Neural progenitor cell (in vitro differentiated cells): ENCODE measurements at regions not wholly inside any gene's neighbourhood (a gene's known extent, or its start where the extent isn't known, plus 50 kb on each side); places are given as distances from the start of the nearest gene placed in this dataset.

Source experiments
- DNase-seq: peaks from one replicate; pipeline ENCODE4 v3.0.0-alpha.2; 2016; ENCODE audit warnings: low spot score
- H2AFZ ChIP-seq: fragments of 200-600 bp; sonication (generic); replicated peaks from 2 replicates; pipeline ENCODE4 v1.6.1; 2016; ENCODE audit warnings: antibody characterized with exemption
- H3F3A ChIP-seq: fragments of 200-600 bp; sonication (generic); 2 replicates; pipeline ENCODE4 v1.6.1; 2016; ENCODE audit warnings: antibody characterized with exemption, low read depth
- H3K27ac ChIP-seq: fragments of 200-600 bp; sonication (generic); 2 replicates; pipeline ENCODE4 v1.5.1; 2016; ENCODE audit warnings: mild to moderate bottlenecking
- H3K27me3 ChIP-seq: fragments of 200-600 bp; sonication (generic); 2 replicates; pipeline ENCODE4 v1.6.1; 2016; ENCODE audit warnings: mild to moderate bottlenecking, moderate library complexity
- H3K36me3 ChIP-seq: fragments of 200-600 bp; sonication (generic); 2 replicates; pipeline ENCODE4 v1.5.1; 2016
- H3K4me1 ChIP-seq: fragments of 200-600 bp; sonication (generic); 2 replicates; pipeline ENCODE4 v1.6.1; 2016; ENCODE audit warnings: mixed run types
- H3K4me2 ChIP-seq: fragments of 200-600 bp; sonication (generic); 2 replicates; pipeline ENCODE4 v1.6.1; 2016
- H3K4me3 ChIP-seq: fragments of 200-600 bp; sonication (generic); 2 replicates; pipeline ENCODE4 v1.5.1; 2016
- H3K79me2 ChIP-seq: fragments of 200-600 bp; sonication (generic); 2 replicates; pipeline ENCODE4 v1.6.1; 2016; ENCODE audit warnings: low read depth
- H3K9ac ChIP-seq: fragments of 200-600 bp; sonication (generic); 2 replicates; pipeline ENCODE4 v1.6.1; 2016
- H3K9me3 ChIP-seq: fragments of 200-600 bp; sonication (generic); 2 replicates; pipeline ENCODE4 v1.5.1; 2016; ENCODE audit warnings: low read depth
- H4K20me1 ChIP-seq: fragments of 200-600 bp; sonication (generic); 2 replicates; pipeline ENCODE4 v1.6.1; 2016; ENCODE audit warnings: low read depth
- H3K27ac Mint-ChIP-seq: 3 replicates; pipeline ENCODE4 v1.8.0; 2021; ENCODE audit warnings: mixed read lengths
- H3K27me3 Mint-ChIP-seq: 2 replicates; pipeline ENCODE4 v1.8.0; 2022; ENCODE audit warnings: low read depth, mild to moderate bottlenecking, inconsistent platforms, moderate library complexity, mixed read lengths; ENCODE audit not compliant: insufficient read depth
- H3K36me3 Mint-ChIP-seq: 3 replicates; pipeline ENCODE4 v1.8.0; 2021; ENCODE audit warnings: mixed read lengths
- H3K4me1 Mint-ChIP-seq: 3 replicates; pipeline ENCODE4 v1.8.0; 2021; ENCODE audit warnings: mixed read lengths
- H3K4me3 Mint-ChIP-seq: 3 replicates; pipeline ENCODE4 v1.8.0; 2021; ENCODE audit warnings: mild to moderate bottlenecking, moderate library complexity, mixed read lengths
- H3K9me3 Mint-ChIP-seq: 3 replicates; pipeline ENCODE4 v1.8.0; 2020; ENCODE audit warnings: mixed read lengths
- CTCF ChIP-seq: fragments of 200-600 bp; sonication (generic); IDR thresholded peaks from 2 replicates; pipeline ENCODE4 v1.5.1; 2017; ENCODE audit warnings: antibody characterized with exemption, mild to moderate bottlenecking
- EZH2 ChIP-seq: fragments of 200-600 bp; sonication (generic); IDR thresholded peaks from 2 replicates; pipeline ENCODE4 v1.6.1; 2017; ENCODE audit warnings: antibody characterized with exemption, mild to moderate bottlenecking, moderate library complexity
- EZH2phosphoT487 ChIP-seq: fragments of 200-600 bp; sonication (generic); IDR thresholded peaks from 2 replicates; pipeline ENCODE4 v1.6.1; 2017; ENCODE audit warnings: antibody characterized with exemption

- DNase-seq, result peak; percentile 4
- TF ChIP-seq EZH2phosphoT487 (no peak), EZH2 (no peak), CTCF (no peak)
Observed at GRCh38 chr4:57668621-57669020, 558.4 kb upstream of the IGFBP7 start.

GRCh38 chr4:57665806-57666205 lies 555.6 kb upstream of the IGFBP7 start:
- Histone ChIP-seq H3F3A (no peaks in the 10 kb centered on the region), H3K4me2 (no peak overlapping the region), H3K36me3 (no peaks in the 10 kb centered on the region), H3K27me3 (no peaks in the 10 kb centered on the region), H3K9me3 (no peaks in the 10 kb centered on the region), H3K9ac (no peak overlapping the region), H3K4me1 (no peaks in the 10 kb centered on the region), H3K79me2 (no peaks in the 10 kb centered on the region), H3K27ac (no peak overlapping the region), H2AFZ (no peak overlapping the region), H3K4me3 (no peak overlapping the region), H4K20me1 (no peaks in the 10 kb centered on the region)
- Mint-ChIP-seq H3K27ac (no peak overlapping the region), H3K36me3 (no peaks in the 10 kb centered on the region), H3K9me3 (no peaks in the 10 kb centered on the region), H3K4me1 (no peaks in the 10 kb centered on the region), H3K27me3 (no peaks in the 10 kb centered on the region), H3K4me3 (no peak overlapping the region)
- DNase-seq, result no peak
- TF ChIP-seq EZH2phosphoT487 (no peak), CTCF (no peak)

More at GRCh38 chr4:57668621-57669020, 558.4 kb upstream of the IGFBP7 start:
- Mint-ChIP-seq H3K36me3 (no peaks in the 10 kb centered on the region), H3K4me1 (peaks cover 7% of the 10 kb centered on the region), H3K27ac (no peak overlapping the region), H3K27me3 (no peaks in the 10 kb centered on the region), H3K4me3 (no peak overlapping the region), H3K9me3 (no peaks in the 10 kb centered on the region)
- Histone ChIP-seq H3K9ac (no peak overlapping the region), H2AFZ (no peak overlapping the region), H3K4me1 (no peaks in the 10 kb centered on the region), H3K27ac (no peak overlapping the region), H3F3A (no peaks in the 10 kb centered on the region), H3K9me3 (no peaks in the 10 kb centered on the region), H3K79me2 (no peaks in the 10 kb centered on the region), H3K36me3 (no peaks in the 10 kb centered on the region), H3K27me3 (no peaks in the 10 kb centered on the region), H3K4me2 (no peak overlapping the region), H3K4me3 (no peak overlapping the region), H4K20me1 (no peaks in the 10 kb centered on the region)

- no peak overlapping the region for H2AFZ ChIP-seq
- no peak overlapping the region for H3K4me3 ChIP-seq
- H3K36me3 ChIP-seq, result no peaks in the 10 kb centered on the region
- no peak for DNase-seq
- H3K4me3 Mint-ChIP-seq, result no peak overlapping the region
- no peak overlapping the region for H3K9ac ChIP-seq
- H3K27ac Mint-ChIP-seq, result no peak overlapping the region
- H4K20me1 ChIP-seq, result no peaks in the 10 kb centered on the region
- H3K4me2 ChIP-seq, result no peak overlapping the region
- H3K4me1 ChIP-seq, result no peaks in the 10 kb centered on the region
- H3K27me3 ChIP-seq, result no peaks in the 10 kb centered on the region
- H3K9me3 Mint-ChIP-seq, result no peaks in the 10 kb centered on the region
- no peaks in the 10 kb centered on the region for H3K9me3 ChIP-seq
- H3K4me1 Mint-ChIP-seq, result no peaks in the 10 kb centered on the region
- H3K79me2 ChIP-seq, result no peaks in the 10 kb centered on the region
- H3F3A ChIP-seq, result no peaks in the 10 kb centered on the region
- no peaks in the 10 kb centered on the region for H3K36me3 Mint-ChIP-seq
- no peaks in the 10 kb centered on the region for H3K27me3 Mint-ChIP-seq
- TF ChIP-seq CTCF (no peak), EZH2phosphoT487 (no peak), EZH2 (no peak)
- H3K27ac ChIP-seq, result no peak overlapping the region
Observed at GRCh38 chr4:57661517-57662090, 551.4 kb upstream of the IGFBP7 start.
